Gastroesophageal sphincter (tissue), 4 donors: ENCODE measurements at regions not wholly inside any gene's neighbourhood (a gene's known extent, or its start where the extent isn't known, plus 50 kb on each side); places are given as distances from the start of the nearest gene placed in this dataset.

Experiments
- ATAC-seq: fragments of 150-250 bp; one replicate; pipeline ENCODE4 v1.9.1; 2016; ENCODE audit warnings: mild to moderate bottlenecking, moderate library complexity
- H3K27ac ChIP-seq, 4 donors: fragments of 200-600 bp; sonication (generic) in 3 of 4; 1 replicate in 3 of 4; 2 replicates in 1 of 4; pipeline ENCODE4 v1.5.1; 2016 to 2019
- H3K27me3 ChIP-seq: fragments of 200-600 bp; sonication (generic); one replicate; pipeline ENCODE4 v1.5.1; 2019
- H3K36me3 ChIP-seq, 2 donors: fragments of 200-600 bp; sonication (generic); one replicate each; pipeline ENCODE4 v1.5.1; 2019; ENCODE audit warnings: control low read depth in 1 of 2
- H3K4me1 ChIP-seq, 3 donors: fragments of 200-600 bp; sonication (generic); 1 replicate in 2 of 3; 2 replicates in 1 of 3; pipeline ENCODE4 v1.5.1; 2016 to 2019; ENCODE audit warnings: control low read depth in 2 of 3
- H3K4me3 ChIP-seq, 2 donors: fragments of 200-600 bp; sonication (generic); one replicate each; pipeline ENCODE4 v1.5.1; 2019; ENCODE audit warnings: mild to moderate bottlenecking in 1 of 2, moderate library complexity in 1 of 2
- H3K9me3 ChIP-seq, 3 donors: fragments of 200-600 bp; sonication (generic); one replicate each; pipeline ENCODE4 v1.5.1; 2017 to 2019; ENCODE audit warnings: control low read depth in 2 of 3
- CTCF ChIP-seq, 4 experiments: fragments of 200-600 bp in 2 of 4; fragments of 450-650 bp in 2 of 4; sonication (generic) in 1 of 4; IDR thresholded peaks; one replicate each; pipeline ENCODE4 v1.5.1; 2017 to 2019; ENCODE audit warnings: antibody characterized with exemption in 4 of 4, mild to moderate bottlenecking in 2 of 4, moderate library complexity in 2 of 4
- EP300 ChIP-seq: sonication (generic); formaldehyde crosslinking; IDR thresholded peaks from one replicate; pipeline ENCODE4 v1.6.1; 2017; ENCODE audit warnings: antibody characterized with exemption, mild to moderate bottlenecking
- POLR2A ChIP-seq, 2 donors: fragments of 450-650 bp; IDR thresholded peaks; one replicate each; pipeline ENCODE4 v1.6.1; 2017; ENCODE audit warnings: antibody characterized with exemption in 2 of 2, mild to moderate bottlenecking in 2 of 2, moderate library complexity in 1 of 2
- POLR2AphosphoS5 ChIP-seq: sonication (generic); formaldehyde crosslinking; IDR thresholded peaks from one replicate; pipeline ENCODE4 v1.6.1; 2017; ENCODE audit warnings: antibody characterized with exemption
- WGBS, 2 donors: methylation state at CpG; one replicate each; pipeline ENCODE4 v1.1.5; 2018; ENCODE audit warnings: low coverage in 1 of 2; 5-methylcytosine and 5-hydroxymethylcytosine counted together

- no peaks in the 10 kb centered on the region for H3K27me3 ChIP-seq
- H3K4me3 ChIP-seq, result no peak overlapping the region
- no peak for TF ChIP-seq POLR2AphosphoS5
- TF ChIP-seq EP300, result no peak
- TF ChIP-seq POLR2A (IDR thresholded peaks at IDR 0.05), result no peak
- no peak for TF ChIP-seq CTCF (IDR thresholded peaks at IDR 0.05)
- no peak overlapping the region for H3K27ac ChIP-seq
- no peaks in the 10 kb centered on the region for H3K9me3 ChIP-seq
- no peak for ATAC-seq
- no peaks in the 10 kb centered on the region for H3K4me1 ChIP-seq
- WGBS, 2 donors, result 67 to 75% methylated on average over 1 to 2 of the region's 2 CpGs
- H3K36me3 ChIP-seq, result no peaks in the 10 kb centered on the region
Observed at GRCh38 chr17:53273126-53273525, 549.6 kb upstream of the KIF2B start.

GRCh38 chr17:53270936-53271335 lies 551.8 kb upstream of the KIF2B start:
- Histone ChIP-seq H3K27ac (no peak overlapping the region), H3K4me1 (no peaks in the 10 kb centered on the region), H3K4me3 (no peak overlapping the region), H3K27me3 (no peaks in the 10 kb centered on the region), H3K36me3 (no peaks in the 10 kb centered on the region), H3K9me3 (no peaks in the 10 kb centered on the region)
- 47 to 56% methylated on average over 1 of the region's 1 CpG for WGBS, 2 donors
- no peak for ATAC-seq
- TF ChIP-seq POLR2AphosphoS5 (no peak), CTCF (IDR thresholded peaks at IDR 0.05) (no peak), POLR2A (IDR thresholded peaks at IDR 0.05) (no peak), EP300 (no peak)

- ATAC-seq, result no peak
- H3K9me3 ChIP-seq, result no peaks in the 10 kb centered on the region
- 91 to 100% methylated on average over 1 of the region's 1 CpG for WGBS, 2 donors
- TF ChIP-seq EP300, result no peak
- TF ChIP-seq POLR2AphosphoS5, result no peak
- H3K4me1 ChIP-seq, result no peaks in the 10 kb centered on the region
- H3K4me3 ChIP-seq, result no peak overlapping the region
- no peaks in the 10 kb centered on the region for H3K27me3 ChIP-seq
- no peak overlapping the region for H3K27ac ChIP-seq
- H3K36me3 ChIP-seq, result no peaks in the 10 kb centered on the region
Observed at GRCh38 chr17:53264730-53265129, 558.0 kb upstream of the KIF2B start.

GRCh38 chr17:53253956-53254597 lies 568.6 kb upstream of the KIF2B start:
- peaks cover 0 to 9% (median 0%) of the 10 kb centered on the region in 3 donors for H3K9me3 ChIP-seq
- no peak for TF ChIP-seq POLR2A (IDR thresholded peaks at IDR 0.05)
- no peak for TF ChIP-seq EP300
- TF ChIP-seq POLR2AphosphoS5, result no peak
- no peak for TF ChIP-seq CTCF (IDR thresholded peaks at IDR 0.05)

GRCh38 chr17:53249036-53249435 lies 573.7 kb upstream of the KIF2B start:
- no peak for TF ChIP-seq POLR2A (IDR thresholded peaks at IDR 0.05)
- no peak for TF ChIP-seq CTCF (IDR thresholded peaks at IDR 0.05)
- TF ChIP-seq EP300, result no peak
- TF ChIP-seq POLR2AphosphoS5, result no peak
- Histone ChIP-seq H3K4me3 (no peak overlapping the region), H3K27ac (no peak overlapping the region), H3K36me3 (no peaks in the 10 kb centered on the region), H3K27me3 (no peaks in the 10 kb centered on the region), H3K4me1 (no peaks in the 10 kb centered on the region), H3K9me3 (no peaks in the 10 kb centered on the region)
- 5 to 40% methylated on average over 1 to 3 of the region's 3 CpGs for WGBS, 2 donors
- ATAC-seq, result no peak

More at GRCh38 chr17:53253956-53254597, 568.6 kb upstream of the KIF2B start:
- Histone ChIP-seq H3K27ac (no peak overlapping the region), H3K4me3 (no peak overlapping the region), H3K27me3 (no peaks in the 10 kb centered on the region), H3K36me3 (no peaks in the 10 kb centered on the region), H3K4me1 (no peaks in the 10 kb centered on the region)
- ATAC-seq, result no peak
- 29% methylated on average over 1 of the region's 1 CpG; no CpG with 5 or more reads in 1 of the 2 donors for WGBS, 2 donors
